NCI-H2196 (cell line): ENCODE measurements at regions not wholly inside any gene's neighbourhood (a gene's known extent, or its start where the extent isn't known, plus 50 kb on each side); places are given as distances from the start of the nearest gene placed in this dataset.

Source experiments
- DNase-seq: peaks from one replicate; lab custom pipeline; 2025; ENCODE audit not compliant: unreplicated experiment; lab: John Stamatoyannopoulos, UW

- DNase-seq, result no peak
These were observed 641.6 kb downstream of the EPHA4 start for GRCh38 chr2:220930271-220931076.

DNA sequence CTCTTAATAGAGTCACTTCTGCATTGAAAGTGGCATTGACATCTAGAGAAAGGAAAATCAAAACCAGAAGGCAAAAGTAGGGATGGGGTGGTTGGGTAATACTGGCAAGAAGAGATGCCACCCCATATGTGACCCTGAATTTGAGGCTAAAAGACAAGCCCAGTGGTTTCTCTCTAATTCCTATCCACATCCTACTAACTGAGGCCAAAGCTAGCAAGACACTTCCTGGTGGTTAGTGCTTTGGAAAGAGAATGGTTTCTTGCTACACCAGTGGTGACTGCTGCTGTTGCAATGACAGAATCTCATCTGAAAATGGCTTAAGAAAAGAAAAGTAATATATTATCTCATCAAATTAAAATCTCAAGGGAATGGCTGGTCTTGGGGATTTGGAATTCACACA is 640.6 kb downstream of the EPHA4 start:
- DNase-seq, result no peak

DNA sequence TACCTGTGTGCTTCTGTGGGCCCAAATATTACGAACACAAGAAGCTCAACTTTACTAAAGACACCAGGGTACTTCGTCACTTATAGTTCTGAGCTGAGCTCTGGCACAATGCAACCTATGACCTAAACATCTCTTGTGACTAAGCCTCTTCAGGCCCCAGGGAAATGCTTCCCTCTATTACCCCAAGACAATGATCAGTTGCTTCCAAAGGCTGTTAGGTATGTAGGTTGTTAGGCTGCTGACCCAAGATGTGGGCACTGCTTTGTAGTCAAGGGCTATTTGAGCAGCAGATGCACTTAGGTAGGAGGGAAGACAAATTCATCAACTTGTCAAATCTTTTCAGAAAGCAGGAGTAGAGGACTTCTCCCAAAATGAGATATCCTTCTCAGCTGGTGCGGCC is 640.1 kb downstream of the EPHA4 start:
- no peak for DNase-seq

GRCh38 chr2:220935789-220936321 is 636.2 kb downstream of the EPHA4 start:
- DNase-seq, result no peak

- no peak for DNase-seq
These were observed 635.4 kb downstream of the EPHA4 start for GRCh38 chr2:220936641-220937197.

GRCh38 chr2:220937245-220937644 is 634.9 kb downstream of the EPHA4 start:
- no peak for DNase-seq

DNA sequence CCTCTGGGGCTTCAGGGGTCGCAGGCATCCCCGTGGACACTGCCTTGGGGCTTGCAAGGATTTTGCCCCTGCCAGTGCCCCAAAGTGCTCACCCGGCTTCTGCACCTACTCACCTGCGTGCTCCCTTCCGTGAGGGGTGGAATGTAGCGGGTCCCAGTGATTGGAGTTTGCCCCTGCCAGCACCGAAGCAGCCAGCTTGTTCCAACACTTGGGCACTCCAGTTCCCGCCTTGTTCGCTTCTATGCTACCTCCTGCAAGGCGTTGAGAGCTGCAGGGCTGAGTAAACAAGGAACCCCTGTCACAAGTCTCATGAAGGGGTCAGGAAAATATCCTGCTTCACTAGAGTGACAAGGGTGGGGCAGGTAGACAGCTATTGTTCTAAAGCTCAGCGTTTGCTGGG is 631.5 kb downstream of the EPHA4 start:
- DNase-seq, result no peak

- no peak for DNase-seq
These were observed 630.4 kb downstream of the EPHA4 start for GRCh38 chr2:220941683-220942082.

DNA sequence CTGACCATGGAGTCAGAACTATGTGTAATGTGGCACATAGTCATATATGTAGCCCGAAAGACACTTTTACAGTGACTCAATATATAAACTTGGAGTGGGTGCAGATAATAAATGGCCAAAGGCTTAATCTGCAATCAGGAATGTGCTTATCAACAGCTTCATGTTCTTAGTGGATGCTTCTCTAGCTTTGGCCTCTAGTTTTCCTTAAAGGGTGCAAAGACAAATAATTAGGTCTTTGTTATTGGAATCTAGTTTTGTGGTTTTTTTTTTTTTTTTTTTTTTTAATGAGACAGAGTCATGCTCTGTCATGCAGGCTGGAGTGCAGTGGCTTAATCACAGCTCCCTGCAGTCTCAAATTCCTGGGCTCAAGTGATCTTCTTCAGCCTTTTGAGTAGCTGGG is 625.6 kb downstream of the EPHA4 start:
- DNase-seq, result no peak

DNA sequence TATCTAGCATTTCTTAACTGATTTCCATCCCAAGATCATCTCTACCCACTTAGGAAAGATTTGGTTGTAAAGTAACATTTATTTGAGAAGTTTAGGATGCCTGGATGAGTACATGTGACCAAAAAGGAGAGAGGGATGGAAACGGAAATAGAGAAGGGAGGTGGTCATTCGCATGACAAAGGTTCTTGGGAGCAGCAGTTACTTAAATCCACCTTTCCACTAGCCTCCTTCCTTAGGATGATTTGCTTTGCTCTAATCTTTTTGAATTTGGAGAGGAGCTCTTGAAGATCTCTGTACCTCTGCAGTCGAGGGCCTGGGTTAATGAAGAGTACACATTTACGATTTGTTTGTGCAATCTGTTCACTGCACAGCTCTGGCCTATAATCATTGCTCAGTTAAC is 623.5 kb downstream of the EPHA4 start:
- DNase-seq, result no peak

DNA sequence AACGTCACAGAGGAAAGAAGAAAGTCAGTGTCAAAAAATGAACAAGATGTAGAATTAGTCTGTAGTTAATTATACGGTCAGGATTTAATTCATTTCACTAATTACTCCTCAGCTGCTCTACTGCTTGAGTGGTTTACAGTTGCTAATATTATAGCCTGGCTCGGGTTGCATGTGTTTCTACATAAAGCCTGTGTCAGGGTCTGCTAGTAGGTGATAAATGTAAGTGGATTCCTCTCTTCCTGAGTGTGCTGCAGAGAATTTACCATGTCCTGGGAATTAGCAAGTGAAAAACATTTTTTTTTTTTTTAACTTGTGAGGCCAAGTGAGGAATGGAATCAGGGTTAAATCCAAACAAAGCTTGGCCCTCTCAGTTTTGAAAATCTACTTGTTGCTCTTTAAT is 622.6 kb downstream of the EPHA4 start:
- no peak for DNase-seq

DNA sequence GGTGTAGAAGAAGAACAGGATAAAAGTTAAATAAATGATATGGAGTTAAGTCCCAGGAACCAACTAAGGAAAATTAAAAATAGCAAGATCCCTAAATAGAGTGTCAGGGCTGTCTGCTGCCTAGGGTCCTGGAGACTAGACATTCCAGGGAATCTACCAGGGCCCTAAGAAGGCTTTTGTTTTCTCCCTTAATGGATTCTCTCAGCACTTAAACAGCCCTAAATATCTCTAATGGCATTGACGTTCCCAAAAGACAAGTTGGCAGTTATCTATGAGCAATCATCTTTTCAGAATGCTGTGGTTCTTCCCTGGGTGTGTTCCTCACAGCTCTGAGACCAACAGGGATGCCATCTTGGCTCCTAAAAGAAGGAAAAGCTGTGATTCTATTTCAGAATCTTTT is 616.3 kb downstream of the EPHA4 start:
- no peak for DNase-seq

DNA sequence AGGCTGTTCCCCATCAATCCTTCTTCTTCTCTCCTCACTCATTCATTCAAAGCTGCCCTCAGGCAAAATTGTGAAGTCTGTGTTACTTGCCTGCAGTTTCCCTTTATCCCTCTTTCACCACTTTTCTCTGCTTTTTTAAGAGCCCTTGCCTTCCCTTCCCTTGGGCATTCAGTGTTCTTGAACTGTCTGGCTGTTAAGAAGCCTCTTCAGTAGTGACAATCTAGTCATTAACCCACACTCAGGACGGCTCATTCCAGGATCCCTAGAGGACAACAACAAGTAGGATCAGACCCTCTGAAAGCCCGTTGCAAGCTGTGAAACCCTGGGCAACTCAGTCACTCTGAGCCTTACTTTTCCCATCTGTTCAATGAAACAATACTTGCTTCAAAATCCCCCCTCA is 615.7 kb downstream of the EPHA4 start:
- no peak for DNase-seq

DNA sequence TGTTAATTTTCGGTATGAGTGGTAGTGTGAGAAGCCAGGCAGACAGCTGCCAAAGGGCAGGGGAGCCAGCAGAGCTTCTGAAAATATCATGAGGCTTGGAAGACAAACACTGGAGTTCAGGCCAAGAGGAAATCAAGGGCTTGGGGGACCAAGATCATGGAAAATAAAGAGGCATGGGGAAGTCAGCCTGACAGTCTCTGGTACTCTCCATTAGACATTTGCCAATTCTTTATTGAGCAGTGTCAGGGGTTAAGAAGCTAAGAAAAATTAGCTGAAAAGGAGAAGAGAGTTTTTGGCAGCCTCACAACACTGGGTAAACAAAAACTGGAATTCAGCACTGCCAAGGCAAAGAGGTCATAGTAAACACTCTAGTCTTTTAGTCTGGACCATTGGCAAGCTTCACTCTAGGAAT is 612.7 kb downstream of the EPHA4 start:
- DNase-seq, result peak; percentile 81

DNA sequence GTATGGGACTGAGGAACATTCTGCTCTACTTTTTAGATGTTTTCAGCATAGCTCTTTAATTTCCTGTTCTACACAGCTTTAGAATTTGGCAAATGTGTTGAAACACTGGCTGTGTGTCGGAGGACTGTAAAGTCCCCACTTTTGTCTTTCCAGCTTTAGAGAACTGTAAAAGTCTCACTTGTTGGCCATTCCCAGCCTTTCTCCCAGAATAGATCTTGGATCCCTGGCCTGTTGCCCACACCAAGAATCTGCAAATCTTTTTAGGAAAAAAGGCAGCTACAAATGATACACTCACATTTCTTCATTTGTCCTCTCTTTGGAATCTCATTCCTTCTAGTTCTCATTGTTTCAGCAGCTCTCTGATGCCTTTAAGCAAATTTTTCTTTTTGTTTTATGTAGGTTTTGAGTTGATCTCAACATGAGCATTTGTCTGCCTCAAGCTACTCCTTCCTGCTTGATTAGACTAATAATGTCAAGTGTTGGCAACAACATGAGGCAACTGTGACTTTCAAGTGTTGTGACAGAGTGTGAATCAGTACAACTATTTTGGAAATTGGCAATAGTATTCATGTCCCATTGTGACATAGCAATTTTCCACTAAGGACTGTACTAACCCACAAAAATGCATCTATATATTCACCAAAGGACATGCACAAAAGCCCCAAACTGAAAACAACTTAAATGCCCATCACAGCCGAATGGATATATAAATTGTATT is 610.8 kb downstream of the EPHA4 start:
- DNase-seq, result no peak

- DNase-seq, result no peak
These were observed 609.5 kb downstream of the EPHA4 start for GRCh38 chr2:220962556-220962955.

- DNase-seq, result no peak
These were observed 609.0 kb downstream of the EPHA4 start for GRCh38 chr2:220963076-220963475.

DNA sequence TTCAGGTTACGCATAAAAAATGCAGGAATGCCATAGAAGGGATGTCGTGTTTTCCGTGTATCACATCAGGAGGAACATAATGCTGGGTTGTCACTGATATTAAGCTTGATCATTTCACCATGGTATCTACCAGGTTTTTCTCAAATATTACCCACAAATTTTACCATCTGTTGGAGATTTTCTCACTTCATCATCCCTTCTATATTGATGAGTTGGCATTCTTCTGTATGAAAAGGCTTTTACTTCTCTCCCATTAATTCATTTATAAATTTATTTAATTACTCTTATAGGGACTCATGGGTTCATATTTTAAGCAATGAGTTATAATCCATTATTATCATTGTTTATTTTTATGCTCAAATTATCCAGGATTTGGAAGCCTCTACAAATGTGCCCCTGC is 608.2 kb downstream of the EPHA4 start:
- no peak for DNase-seq

DNA sequence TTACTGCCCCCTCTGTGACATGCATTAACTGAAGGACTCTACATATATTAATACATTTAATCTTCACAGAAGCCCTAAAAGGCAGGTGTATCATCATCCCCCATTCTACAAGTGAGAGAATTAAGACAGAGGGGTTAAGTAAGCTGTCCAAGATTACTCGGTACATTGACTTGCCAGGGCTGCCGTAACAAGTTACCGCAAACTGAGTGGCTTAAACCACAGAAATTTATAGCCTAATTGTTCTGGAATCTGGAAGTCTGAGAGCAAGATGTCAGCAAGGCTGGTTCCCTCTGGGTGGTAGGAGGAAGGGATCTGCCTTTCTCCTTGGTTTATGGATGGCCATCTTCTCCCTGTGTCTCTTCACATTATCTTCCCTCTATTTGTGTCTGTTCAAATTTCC is 605.5 kb downstream of the EPHA4 start:
- DNase-seq, result no peak

- peak; percentile 31 for DNase-seq
These were observed 602.8 kb downstream of the EPHA4 start for GRCh38 chr2:220969348-220969747.

DNA sequence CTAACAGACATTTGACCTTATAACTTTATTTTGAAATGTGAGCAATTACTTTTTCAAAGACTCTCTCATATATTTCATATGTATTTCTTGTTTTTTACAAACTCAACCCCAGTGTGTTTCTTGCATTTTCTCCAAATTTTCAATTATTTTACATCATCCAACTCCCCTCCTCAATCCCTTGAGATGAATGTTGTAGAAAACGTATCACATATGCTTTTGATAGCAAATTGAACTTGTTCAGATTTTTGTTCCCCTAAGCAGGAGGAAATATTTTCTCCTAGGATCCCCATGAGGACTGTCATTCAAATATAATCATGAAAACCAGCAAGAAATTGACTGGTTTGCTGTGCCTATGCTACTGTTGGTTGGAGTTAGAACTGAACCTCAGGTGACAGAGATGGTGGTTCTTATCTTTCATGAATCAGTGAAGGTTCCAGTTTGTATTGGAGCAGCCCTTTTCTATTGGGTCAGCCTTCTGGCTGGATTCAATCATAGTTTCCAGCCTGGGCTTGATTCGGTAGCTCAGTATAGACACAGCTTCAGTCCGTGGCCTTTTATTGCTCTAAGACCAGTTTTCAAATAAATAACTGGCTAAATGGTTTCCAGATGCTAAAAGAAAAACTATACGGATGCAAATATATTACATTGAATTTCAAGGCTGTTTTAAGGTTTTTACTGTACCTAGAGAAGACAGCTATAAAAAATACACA is 591.0 kb downstream of the EPHA4 start:
- DNase-seq, result no peak
